OCI-LY7 (cell line): ENCODE measurements at regions not wholly inside any gene's neighbourhood (a gene's known extent, or its start where the extent isn't known, plus 50 kb on each side); places are given as distances from the start of the nearest gene placed in this dataset.

Source experiments
- BruUV-seq: library from RNA; stranded (reverse); fragments of 400-500 nt; replicated peaks from 2 replicates; lab custom pipeline; 2021; lab: Mats Ljungman, UMichigan
- CTCF ChIA-PET: fragments of 300-600 bp; sonication (Branson Sonifier 250); formaldehyde crosslinking; loops from one replicate; lab custom pipeline; 2022; ENCODE audit warnings: antibody characterized with exemption; ENCODE audit not compliant: unreplicated experiment; lab: Charles Lee
- POLR2A ChIA-PET: fragments of 300-600 bp; sonication (Branson Sonifier 250); formaldehyde crosslinking; loops from one replicate; lab custom pipeline; 2022; ENCODE audit warnings: antibody characterized with exemption; lab: Charles Lee
- DNase-seq: peaks from one replicate; pipeline ENCODE4 v3.0.0-alpha.2; 2015; ENCODE audit warnings: low spot score
- H2AFZ ChIP-seq: fragments of 200-600 bp; sonication (generic), shearing (Covaris generic); 2 replicates; pipeline ENCODE4 v1.6.1; 2014; ENCODE audit warnings: mild to moderate bottlenecking, antibody characterized with exemption, low read length, moderate library complexity
- H3K27ac ChIP-seq: fragments of 200-600 bp; sonication (generic); 2 replicates; pipeline ENCODE4 v1.5.1; 2014; ENCODE audit warnings: mixed run types, low read depth, mild to moderate bottlenecking, moderate library complexity, low read length, inconsistent platforms; ENCODE audit not compliant: poor library complexity, severe bottlenecking
- H3K36me3 ChIP-seq: fragments of 200-600 bp; sonication (generic); 2 replicates; pipeline ENCODE4 v1.6.1; 2014; ENCODE audit warnings: mild to moderate bottlenecking, antibody characterized with exemption, low read length, moderate library complexity, mixed read lengths; ENCODE audit not compliant: insufficient read depth
- H3K4me1 ChIP-seq: fragments of 200-600 bp; sonication (generic); 2 replicates; pipeline ENCODE4 v1.5.1; 2014; ENCODE audit warnings: mild to moderate bottlenecking, low read length; ENCODE audit not compliant: insufficient read depth, poor library complexity, severe bottlenecking
- H3K4me2 ChIP-seq: fragments of 200-600 bp; sonication (generic); 2 replicates; pipeline ENCODE4 v1.6.1; 2014; ENCODE audit warnings: mild to moderate bottlenecking, low read length
- H3K4me3 ChIP-seq: fragments of 200-600 bp; sonication (generic); 2 replicates; pipeline ENCODE4 v1.5.1; 2014; ENCODE audit warnings: mild to moderate bottlenecking, low read depth, low read length; ENCODE audit not compliant: poor library complexity, severe bottlenecking
- H3K79me2 ChIP-seq: fragments of 200-600 bp; sonication (generic); 2 replicates; pipeline ENCODE4 v1.6.1; 2016; ENCODE audit warnings: low read depth, mild to moderate bottlenecking, low read length, moderate library complexity, mixed read lengths; ENCODE audit not compliant: insufficient read depth
- H3K9me2 ChIP-seq: fragments of 200-600 bp; sonication (generic); 2 replicates; pipeline ENCODE4 v1.6.1; 2016; ENCODE audit warnings: mild to moderate bottlenecking, low read length, mixed read lengths; ENCODE audit not compliant: insufficient read depth
- H3K9me3 ChIP-seq: fragments of 200-600 bp; sonication (generic); 2 replicates; pipeline ENCODE4 v1.6.1; 2014; ENCODE audit warnings: mild to moderate bottlenecking, mixed run types, low read length, mixed read lengths
- H4K20me1 ChIP-seq: fragments of 200-600 bp; sonication (generic); 2 replicates; pipeline ENCODE4 v1.6.1; 2014; ENCODE audit warnings: mild to moderate bottlenecking, antibody characterized with exemption, low read length, moderate library complexity, mixed read lengths; ENCODE audit not compliant: insufficient read depth
- CTCF ChIP-seq: fragments of 200-600 bp; sonication (generic); conservative IDR thresholded peaks from 2 replicates; pipeline ENCODE4 v1.5.1; 2014; ENCODE audit warnings: mild to moderate bottlenecking, antibody characterized with exemption, low read length, moderate library complexity, mixed read lengths
- EZH2phosphoT487 ChIP-seq: fragments of 200-600 bp; sonication (generic); IDR thresholded peaks from 2 replicates; pipeline ENCODE4 v1.6.1; 2018; ENCODE audit warnings: low read depth, borderline replicate concordance, mild to moderate bottlenecking, mixed run types, antibody characterized with exemption, low read length, moderate library complexity, mixed read lengths
- intact Hi-C: fragments of 100-400 bp; cut with micrococcal nuclease; formaldehyde crosslinking; loops from one replicate; pipeline ENCODE4 v1.10.0; 2022; ENCODE audit not compliant: unreplicated experiment

GRCh38 chr2:215808996-215809395, 204.4 kb downstream of the MREG start:
- TF ChIP-seq CTCF (no peak), EZH2phosphoT487 (no peak)

GRCh38 chr2:215808194-215808593, 205.2 kb downstream of the MREG start:
- no peak for DNase-seq
- no peak overlapping the region for H2AFZ ChIP-seq
- intact Hi-C loops: no loop called here
- TF ChIP-seq EZH2phosphoT487 (no peak), CTCF (no peak)
- no peaks in the 10 kb centered on the region for H3K9me2 ChIP-seq
- ChIA-PET CTCF (no interaction called here), POLR2A (no interaction called here)
- BruUV-seq: no TSS peak
- no peaks in the 10 kb centered on the region; the same call in none of the 2 replicates for H4K20me1 ChIP-seq
- no peak overlapping the region for H3K4me3 ChIP-seq
- peaks cover 29% of the 10 kb centered on the region for H3K4me1 ChIP-seq
- no peaks in the 10 kb centered on the region for H3K36me3 ChIP-seq
- H3K9me3 ChIP-seq: no peaks in the 10 kb centered on the region
- no peaks in the 10 kb centered on the region for H3K79me2 ChIP-seq
- no peak overlapping the region for H3K4me2 ChIP-seq
- H3K27ac ChIP-seq: no peak overlapping the region

More at GRCh38 chr2:215808996-215809395, 204.4 kb downstream of the MREG start:
- H2AFZ ChIP-seq: no peak overlapping the region
- BruUV-seq: no TSS peak
- H3K27ac ChIP-seq: no peak overlapping the region
- no peak for DNase-seq
- H3K4me3 ChIP-seq: no peak overlapping the region
- no peaks in the 10 kb centered on the region for H3K79me2 ChIP-seq
- H3K36me3 ChIP-seq: no peaks in the 10 kb centered on the region
- ChIA-PET POLR2A (interaction anchor here (0.7 kb wide), 2 partner anchors 79 to 483 kb away, joined by 3 to 4 read pairs; no protein-coding TSS in a partner anchor), CTCF (no interaction called here)
- no peaks in the 10 kb centered on the region for H3K9me2 ChIP-seq
- intact Hi-C loops: no loop called here
- H3K4me2 ChIP-seq: no peak overlapping the region
- no peaks in the 10 kb centered on the region; the same call in none of the 2 replicates for H4K20me1 ChIP-seq
- H3K9me3 ChIP-seq: no peaks in the 10 kb centered on the region
- peaks cover 31% of the 10 kb centered on the region for H3K4me1 ChIP-seq

DNA sequence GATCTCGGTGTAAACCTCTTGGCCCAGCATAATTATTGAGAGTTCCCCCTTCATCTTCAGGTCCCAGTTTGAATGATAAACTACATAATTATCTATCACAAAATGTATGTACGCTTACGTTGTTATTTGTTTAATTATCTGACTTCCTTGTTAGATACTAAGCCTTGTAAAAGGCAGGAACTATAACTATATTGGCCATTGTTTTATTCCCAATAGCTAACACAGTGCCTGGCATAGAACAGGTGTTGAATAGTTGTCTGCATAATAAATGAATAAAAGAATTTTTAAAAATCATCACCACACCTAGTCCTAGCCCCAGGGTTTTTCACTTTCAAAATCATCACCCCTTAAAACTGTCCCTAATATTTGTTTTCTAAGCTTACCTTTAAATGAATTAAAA, 207.9 kb downstream of the MREG start:
- Histone ChIP-seq H3K27ac (no peak overlapping the region), H3K36me3 (no peaks in the 10 kb centered on the region), H3K9me3 (no peaks in the 10 kb centered on the region), H4K20me1 (no peaks in the 10 kb centered on the region), H3K79me2 (no peaks in the 10 kb centered on the region), H2AFZ (no peak overlapping the region), H3K4me2 (no peak overlapping the region), H3K4me3 (no peak overlapping the region), H3K4me1 (peaks cover 2% of the 10 kb centered on the region), H3K9me2 (no peaks in the 10 kb centered on the region)
- ChIA-PET POLR2A (interaction anchor here (0.6 to 0.7 kb wide), 2 partner anchors 12 to 494 kb away, joined by 3 read pairs; partner anchors contain the start of gene ATIC), CTCF (no interaction called here)
- no peak for TF ChIP-seq EZH2phosphoT487
- TF ChIP-seq CTCF: no peak
- BruUV-seq: no TSS peak
- intact Hi-C loops: no loop called here
- no peak for DNase-seq
